ENCODE measurements at regions not wholly inside any gene's neighbourhood (a gene's known extent, or its start where the extent isn't known, plus 50 kb on each side); places are given as distances from the start of the nearest gene placed in this dataset.
"Not testable (repeated sequence)": the region's sequence is repeated elsewhere in the genome, so short reads cannot be mapped to it uniquely, and the experiment has no call there.

DNA sequence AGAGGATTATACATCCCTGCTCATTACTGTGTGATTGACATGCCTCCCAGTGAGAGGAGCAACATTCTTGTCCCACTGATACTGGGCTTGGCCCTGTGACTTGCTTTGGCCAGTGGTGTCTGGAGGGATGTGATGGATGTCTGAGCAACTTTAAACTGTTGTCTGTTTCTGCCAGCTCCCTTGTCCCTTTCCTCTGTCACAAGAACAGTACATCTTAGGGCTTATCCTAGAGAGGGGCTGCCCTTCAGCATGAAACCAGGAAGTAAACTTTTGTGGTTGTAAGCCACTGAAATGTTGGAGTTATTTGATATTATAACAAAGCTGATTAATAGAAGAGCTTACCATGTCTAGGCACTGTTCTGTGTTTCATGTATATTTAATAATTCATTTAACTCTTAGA lies 82.9 kb upstream of the GPRC5B start:
- no peak overlapping the region for H3K4me3 ChIP-seq (ENCODE audit: low read depth, low read length)
- TF ChIP-seq, protein P1, sequence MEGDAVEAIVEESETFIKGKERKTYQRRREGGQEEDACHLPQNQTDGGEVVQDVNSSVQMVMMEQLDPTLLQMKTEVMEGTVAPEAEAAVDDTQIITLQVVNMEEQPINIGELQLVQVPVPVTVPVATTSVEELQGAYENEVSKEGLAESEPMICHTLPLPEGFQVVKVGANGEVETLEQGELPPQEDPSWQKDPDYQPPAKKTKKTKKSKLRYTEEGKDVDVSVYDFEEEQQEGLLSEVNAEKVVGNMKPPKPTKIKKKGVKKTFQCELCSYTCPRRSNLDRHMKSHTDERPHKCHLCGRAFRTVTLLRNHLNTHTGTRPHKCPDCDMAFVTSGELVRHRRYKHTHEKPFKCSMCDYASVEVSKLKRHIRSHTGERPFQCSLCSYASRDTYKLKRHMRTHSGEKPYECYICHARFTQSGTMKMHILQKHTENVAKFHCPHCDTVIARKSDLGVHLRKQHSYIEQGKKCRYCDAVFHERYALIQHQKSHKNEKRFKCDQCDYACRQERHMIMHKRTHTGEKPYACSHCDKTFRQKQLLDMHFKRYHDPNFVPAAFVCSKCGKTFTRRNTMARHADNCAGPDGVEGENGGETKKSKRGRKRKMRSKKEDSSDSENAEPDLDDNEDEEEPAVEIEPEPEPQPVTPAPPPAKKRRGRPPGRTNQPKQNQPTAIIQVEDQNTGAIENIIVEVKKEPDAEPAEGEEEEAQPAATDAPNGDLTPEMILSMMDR (conservative IDR thresholded peaks at IDR 0.05; ENCODE audit: low read depth, low read length): no peak
- DNase-seq (ENCODE audit: low read depth): no peak

DNA sequence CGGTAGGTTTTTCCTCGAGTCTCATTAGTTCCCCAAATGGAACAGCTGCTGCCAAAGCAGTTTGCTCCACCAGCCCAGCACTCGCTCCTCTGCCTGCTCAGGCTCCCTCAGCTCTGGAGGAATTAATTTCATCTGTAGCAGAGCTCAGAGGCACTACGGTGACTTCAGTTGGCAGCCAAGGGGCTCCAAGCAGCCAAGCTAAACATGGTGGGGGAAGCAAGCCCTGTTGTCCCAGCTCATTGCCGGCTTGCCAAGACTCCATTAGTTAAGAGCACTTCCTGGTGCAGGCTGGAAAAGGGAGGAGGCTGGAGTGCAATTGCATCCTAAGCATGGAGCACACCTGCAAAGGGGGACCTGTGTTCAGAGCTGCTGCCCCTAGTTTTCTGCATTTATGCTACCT lies 78.7 kb upstream of the GPRC5B start:
- no peak overlapping the region for H3K4me3 ChIP-seq (ENCODE audit: low read depth, low read length)
- TF ChIP-seq, protein P1 (conservative IDR thresholded peaks at IDR 0.05; ENCODE audit: low read depth, low read length): no peak
- DNase-seq (ENCODE audit: low read depth): no peak

DNA sequence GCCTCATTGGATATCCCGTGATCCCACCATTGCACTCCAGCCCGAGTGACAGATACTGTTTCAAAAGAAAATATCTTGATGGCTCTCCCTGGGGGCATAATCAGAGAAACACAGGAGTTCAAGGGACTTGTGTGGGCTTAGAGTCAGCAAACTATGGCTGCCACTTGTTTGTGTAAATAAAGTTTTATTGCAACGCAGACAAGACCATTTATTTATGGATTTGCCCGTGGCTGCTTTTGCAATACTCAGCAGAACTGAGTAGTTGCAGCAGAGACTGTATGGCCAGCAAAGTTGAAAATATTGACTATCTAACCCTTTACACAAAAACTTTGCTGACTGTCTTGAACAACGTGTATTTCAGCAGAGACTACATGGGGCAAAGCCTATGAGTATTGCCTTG lies 75.5 kb upstream of the GPRC5B start:
- TF ChIP-seq, protein P1 (conservative IDR thresholded peaks at IDR 0.05; ENCODE audit: low read depth, low read length): no peak
- DNase-seq (ENCODE audit: low read depth): no peak
- H3K4me3 ChIP-seq (ENCODE audit: low read depth, low read length): no peak overlapping the region

DNA sequence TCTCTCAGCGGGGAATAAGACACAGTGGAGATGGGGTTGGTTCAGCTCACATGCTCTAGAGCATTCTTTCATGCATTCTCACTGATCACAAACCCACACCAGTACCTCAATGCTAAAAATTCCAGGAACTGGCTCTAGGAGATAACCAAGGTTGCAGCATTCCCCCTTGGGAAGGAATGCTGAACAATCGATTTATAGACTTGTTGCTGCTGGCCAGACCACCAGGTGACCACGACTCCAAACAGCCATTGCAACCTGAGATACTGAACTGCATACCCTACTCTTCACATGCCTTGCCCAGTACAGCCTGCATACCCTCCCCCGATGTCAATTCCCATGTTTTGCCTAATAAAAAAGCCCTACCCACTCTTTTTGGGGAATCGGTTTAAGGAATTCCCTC lies 75.1 kb upstream of the GPRC5B start:
- TF ChIP-seq, protein P1 (conservative IDR thresholded peaks at IDR 0.05; ENCODE audit: low read depth, low read length): no peak
- no peak overlapping the region for H3K4me3 ChIP-seq (ENCODE audit: low read depth, low read length)
- DNase-seq (ENCODE audit: low read depth): no peak

DNA sequence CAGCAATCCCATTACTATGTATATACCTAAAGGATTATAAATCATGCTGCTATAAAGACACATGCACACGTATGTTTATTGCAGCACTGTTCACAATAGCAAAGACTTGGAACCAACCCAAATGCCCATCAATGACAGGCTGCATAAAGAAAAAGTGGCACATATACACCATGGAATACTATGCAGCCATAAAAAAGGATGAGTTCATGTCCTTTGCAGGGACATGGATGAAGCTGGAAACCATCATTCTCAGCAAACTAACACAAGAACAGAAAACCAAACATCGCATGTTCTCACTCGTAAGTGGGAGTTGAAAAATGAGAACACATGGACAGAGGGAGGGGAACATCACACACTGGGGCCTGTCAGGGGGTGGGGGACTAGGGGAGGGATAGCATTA lies 71.2 kb upstream of the GPRC5B start:
- DNase-seq (ENCODE audit: low read depth); H3K4me3 ChIP-seq (ENCODE audit: low read depth, low read length): not testable (repeated sequence)

DNA sequence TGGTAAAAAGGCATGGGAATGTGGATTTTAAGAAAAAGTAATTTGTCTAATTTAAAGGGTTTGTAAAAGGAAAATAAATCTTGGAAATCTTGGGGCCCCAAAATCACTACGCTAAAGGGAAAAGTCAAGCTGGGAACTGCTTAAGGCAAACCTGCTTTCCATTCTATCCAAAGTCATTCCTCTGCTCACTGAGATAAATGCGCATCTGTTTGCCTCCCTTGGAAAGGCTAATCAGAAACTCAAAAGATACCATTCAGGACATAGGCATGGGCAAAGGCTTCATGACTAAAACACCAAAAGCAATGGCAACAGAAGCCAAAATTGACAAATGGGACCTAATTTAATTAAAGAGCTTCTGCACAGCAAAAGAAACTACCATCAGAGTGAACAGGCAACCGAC lies 70.4 kb upstream of the GPRC5B start:
- H3K4me3 ChIP-seq (ENCODE audit: low read depth, low read length); DNase-seq (ENCODE audit: low read depth): not testable (repeated sequence)

DNA sequence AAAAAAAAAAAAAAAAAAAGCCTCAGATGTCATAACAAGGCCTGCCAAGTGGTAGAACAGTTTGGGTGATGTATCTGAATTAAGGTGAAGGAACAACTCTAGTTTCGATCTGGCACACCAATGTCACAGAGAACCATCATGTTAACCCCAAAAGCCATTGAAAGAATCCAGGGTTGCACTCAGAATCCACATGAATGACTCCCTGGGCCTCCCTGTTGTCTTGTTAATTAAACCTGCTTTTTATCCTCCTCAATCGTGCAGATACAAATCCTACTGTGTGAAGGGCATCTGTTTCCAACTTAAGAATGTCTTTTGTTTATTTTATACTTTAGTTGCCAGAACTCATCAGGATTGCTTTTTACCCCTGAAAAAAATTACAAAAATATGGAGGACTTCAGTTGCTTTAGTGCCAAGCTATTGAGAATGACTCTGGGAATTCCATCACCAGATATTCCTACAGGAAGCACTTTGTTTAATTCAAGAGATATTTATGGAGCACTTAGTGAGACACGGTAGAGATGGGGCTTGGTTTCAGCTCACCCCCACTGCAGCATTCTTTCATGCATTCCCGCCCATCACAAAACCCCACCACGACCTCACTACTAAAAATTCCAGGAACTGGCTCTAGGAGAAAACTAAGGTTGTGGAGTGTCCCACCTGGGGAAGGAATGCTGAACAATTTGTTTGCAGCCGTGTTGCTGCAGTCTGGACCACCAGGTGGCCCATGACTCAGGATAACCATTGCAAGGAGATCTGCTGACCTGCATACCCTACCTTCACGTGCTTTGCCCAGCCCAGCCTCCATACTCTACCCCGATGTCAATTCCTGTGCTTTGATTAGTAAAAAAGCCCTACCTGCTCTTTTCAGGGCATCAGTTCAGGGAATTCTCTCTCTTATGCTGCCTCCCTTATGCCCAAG lies 63.8 kb upstream of the GPRC5B start:
- no peak for DNase-seq (ENCODE audit: low read depth)
- H3K4me3 ChIP-seq (ENCODE audit: low read depth, low read length): no peak overlapping the region
- TF ChIP-seq, protein P1 (conservative IDR thresholded peaks at IDR 0.05; ENCODE audit: low read depth, low read length): no peak

DNA sequence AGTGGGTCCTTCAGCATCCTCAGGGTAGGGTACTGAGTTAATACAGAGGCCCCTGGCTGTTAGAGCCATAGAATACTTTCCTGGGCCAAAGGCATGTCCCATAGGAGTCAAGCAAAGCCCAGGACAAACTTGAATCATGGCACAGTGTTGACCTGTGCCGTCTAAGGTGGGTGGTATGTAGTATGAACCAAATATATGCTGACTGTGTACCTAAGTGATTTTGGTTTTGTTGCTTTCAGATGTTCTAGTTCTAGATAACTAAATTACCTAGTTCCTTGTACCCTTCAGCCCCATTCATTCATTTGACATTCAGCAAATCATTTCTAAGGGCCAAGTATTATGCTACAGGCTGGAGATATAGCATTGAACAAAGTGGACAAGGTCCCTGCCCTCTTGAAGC lies 61.3 kb upstream of the GPRC5B start:
- H3K4me3 ChIP-seq (ENCODE audit: low read depth, low read length): no peak overlapping the region
- no peak for DNase-seq (ENCODE audit: low read depth)
- TF ChIP-seq, protein P1 (conservative IDR thresholded peaks at IDR 0.05; ENCODE audit: low read depth, low read length): no peak
